ENCODE measurements at regions not wholly inside any gene's neighbourhood (a gene's known extent, or its start where the extent isn't known, plus 50 kb on each side); places are given as distances from the start of the nearest gene placed in this dataset.

DNA sequence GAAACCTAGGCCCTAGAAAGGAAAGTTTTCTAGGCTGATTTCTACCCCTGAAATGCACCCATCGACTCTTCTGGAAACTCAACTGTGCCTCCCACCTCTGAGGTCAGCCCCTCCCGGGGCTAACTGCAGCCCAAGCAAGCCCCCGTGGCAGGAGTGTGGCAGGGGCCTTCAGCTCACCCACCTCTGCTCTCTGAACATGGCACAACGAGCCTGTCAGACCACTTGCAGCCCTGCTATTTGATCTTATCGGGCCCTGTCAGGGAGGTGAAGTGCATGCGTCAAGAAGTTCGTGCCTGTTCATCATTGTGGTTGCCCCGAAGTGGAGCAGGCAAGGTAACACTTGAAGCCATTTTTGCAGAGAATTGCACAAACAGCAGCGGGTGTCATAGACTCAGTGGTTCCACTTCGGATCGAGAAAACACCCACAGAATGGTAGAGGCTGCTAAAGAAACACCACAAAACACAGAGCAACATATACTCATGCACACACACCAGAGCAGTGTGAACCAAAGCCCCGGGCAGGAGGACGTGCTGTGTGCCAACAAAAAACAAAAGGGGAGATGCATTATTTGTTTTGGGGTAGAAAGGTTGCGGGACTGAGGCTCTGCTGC is 262.7 kb downstream of the ETS1 start:
- TF ChIP-seq, protein P1, sequence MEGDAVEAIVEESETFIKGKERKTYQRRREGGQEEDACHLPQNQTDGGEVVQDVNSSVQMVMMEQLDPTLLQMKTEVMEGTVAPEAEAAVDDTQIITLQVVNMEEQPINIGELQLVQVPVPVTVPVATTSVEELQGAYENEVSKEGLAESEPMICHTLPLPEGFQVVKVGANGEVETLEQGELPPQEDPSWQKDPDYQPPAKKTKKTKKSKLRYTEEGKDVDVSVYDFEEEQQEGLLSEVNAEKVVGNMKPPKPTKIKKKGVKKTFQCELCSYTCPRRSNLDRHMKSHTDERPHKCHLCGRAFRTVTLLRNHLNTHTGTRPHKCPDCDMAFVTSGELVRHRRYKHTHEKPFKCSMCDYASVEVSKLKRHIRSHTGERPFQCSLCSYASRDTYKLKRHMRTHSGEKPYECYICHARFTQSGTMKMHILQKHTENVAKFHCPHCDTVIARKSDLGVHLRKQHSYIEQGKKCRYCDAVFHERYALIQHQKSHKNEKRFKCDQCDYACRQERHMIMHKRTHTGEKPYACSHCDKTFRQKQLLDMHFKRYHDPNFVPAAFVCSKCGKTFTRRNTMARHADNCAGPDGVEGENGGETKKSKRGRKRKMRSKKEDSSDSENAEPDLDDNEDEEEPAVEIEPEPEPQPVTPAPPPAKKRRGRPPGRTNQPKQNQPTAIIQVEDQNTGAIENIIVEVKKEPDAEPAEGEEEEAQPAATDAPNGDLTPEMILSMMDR (IDR thresholded peaks at IDR 0.05; ENCODE audit: low read depth, low read length, poor library complexity, severe bottlenecking): no peak
- no peak for TF ChIP-seq EZH2phosphoT487 (IDR thresholded peaks at IDR 0.05; ENCODE audit: borderline replicate concordance, low read length)
- H3K27ac ChIP-seq (ENCODE audit: low read depth, low read length): no peak overlapping the region
- H4K20me1 ChIP-seq (ENCODE audit: control insufficient read depth, insufficient read depth, low read depth, low read length): no peaks in the 10 kb centered on the region
- no peaks in the 10 kb centered on the region for H3F3A ChIP-seq (ENCODE audit: control insufficient read depth, insufficient read depth)
- H3K4me3 ChIP-seq (ENCODE audit: low read length): no peak overlapping the region
- no peaks in the 10 kb centered on the region for H3K9me3 ChIP-seq (ENCODE audit: control insufficient read depth, insufficient read depth, low read length)
- peaks cover 18% of the 10 kb centered on the region for H3K4me1 ChIP-seq (ENCODE audit: control insufficient read depth, low read length)
- no peaks in the 10 kb centered on the region for H3K27me3 ChIP-seq (ENCODE audit: control insufficient read depth, low read length)
- H3K4me2 ChIP-seq (ENCODE audit: low read length): no peak overlapping the region
- H3K36me3 ChIP-seq (ENCODE audit: control insufficient read depth, low read length): no peaks in the 10 kb centered on the region
- H3K79me2 ChIP-seq (ENCODE audit: control insufficient read depth, low read length): no peaks in the 10 kb centered on the region
- no peaks in the 10 kb centered on the region for H3K9me2 ChIP-seq (replicated peaks; ENCODE audit: control insufficient read depth, low read length)

DNA sequence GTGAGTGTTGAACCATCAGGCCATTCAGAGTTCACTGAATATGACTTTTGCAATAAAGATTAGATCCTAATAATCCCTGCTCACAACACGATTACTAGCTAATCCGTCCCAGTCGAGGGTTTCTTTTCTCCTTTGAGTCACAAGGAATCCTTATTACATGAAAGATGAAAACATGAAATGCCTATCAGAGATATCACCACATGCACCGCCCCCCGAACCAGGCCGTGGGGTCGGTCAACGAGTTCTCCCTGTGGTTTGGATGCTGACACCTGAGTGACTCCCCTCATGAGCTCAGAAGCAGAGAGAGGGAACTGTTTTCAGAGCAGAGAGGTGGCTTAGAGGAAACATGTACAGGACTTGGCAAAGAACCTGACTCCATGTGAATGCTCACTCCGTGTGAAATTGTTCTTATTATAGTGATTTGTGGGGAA is 263.3 kb downstream of the ETS1 start:
- no peak overlapping the region for H3K27ac ChIP-seq (ENCODE audit: low read depth, low read length)

DNA sequence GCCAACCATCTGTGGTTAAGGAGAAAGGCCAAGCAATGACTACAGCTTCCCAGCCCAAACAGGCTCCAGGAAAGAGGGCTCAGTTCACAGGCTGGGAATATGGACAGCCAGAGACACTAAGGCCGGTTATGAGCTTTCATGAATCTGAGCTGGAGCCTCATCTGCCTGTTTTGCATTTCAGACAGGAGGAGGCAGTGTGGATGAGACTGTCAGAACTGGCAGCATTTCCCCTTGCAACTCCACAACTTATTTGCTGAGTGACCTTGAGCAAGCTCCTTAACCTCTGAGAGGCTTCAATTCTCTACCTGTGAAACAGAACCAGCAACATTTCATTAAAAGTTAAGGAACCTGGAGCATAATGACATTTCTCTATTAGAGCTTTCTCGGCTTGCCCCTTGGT is 264.0 kb downstream of the ETS1 start:
- no peak overlapping the region for H3K27ac ChIP-seq (ENCODE audit: low read depth, low read length)
- no peaks in the 10 kb centered on the region for H3K79me2 ChIP-seq (ENCODE audit: control insufficient read depth, low read length)
- no peaks in the 10 kb centered on the region for H3K9me3 ChIP-seq (ENCODE audit: control insufficient read depth, insufficient read depth, low read length)
- no peak for TF ChIP-seq EZH2phosphoT487 (IDR thresholded peaks at IDR 0.05; ENCODE audit: borderline replicate concordance, low read length)
- TF ChIP-seq, protein P1 (IDR thresholded peaks at IDR 0.05; ENCODE audit: low read depth, low read length, poor library complexity, severe bottlenecking): peak; percentile 56
- no peak overlapping the region for H3K4me2 ChIP-seq (ENCODE audit: low read length)
- H3K27me3 ChIP-seq (ENCODE audit: control insufficient read depth, low read length): no peaks in the 10 kb centered on the region
- no peak overlapping the region for H3K4me3 ChIP-seq (ENCODE audit: low read length)
- no peaks in the 10 kb centered on the region for H3K36me3 ChIP-seq (ENCODE audit: control insufficient read depth, low read length)
- peaks cover 18% of the 10 kb centered on the region for H3K4me1 ChIP-seq (ENCODE audit: control insufficient read depth, low read length)
- no peaks in the 10 kb centered on the region for H3F3A ChIP-seq (ENCODE audit: control insufficient read depth, insufficient read depth)
- H4K20me1 ChIP-seq (ENCODE audit: control insufficient read depth, insufficient read depth, low read depth, low read length): no peaks in the 10 kb centered on the region
- H3K9me2 ChIP-seq (replicated peaks; ENCODE audit: control insufficient read depth, low read length): no peaks in the 10 kb centered on the region

More for the DNA sequence above, 263.3 kb downstream of the ETS1 start:
- H3F3A ChIP-seq (ENCODE audit: control insufficient read depth, insufficient read depth): no peaks in the 10 kb centered on the region
- no peaks in the 10 kb centered on the region for H3K9me3 ChIP-seq (ENCODE audit: control insufficient read depth, insufficient read depth, low read length)
- peaks cover 16% of the 10 kb centered on the region for H3K4me1 ChIP-seq (ENCODE audit: control insufficient read depth, low read length)
- H4K20me1 ChIP-seq (ENCODE audit: control insufficient read depth, insufficient read depth, low read depth, low read length): no peaks in the 10 kb centered on the region
- H3K27me3 ChIP-seq (ENCODE audit: control insufficient read depth, low read length): no peaks in the 10 kb centered on the region
- H3K4me2 ChIP-seq (ENCODE audit: low read length): no peak overlapping the region
- H3K36me3 ChIP-seq (ENCODE audit: control insufficient read depth, low read length): no peaks in the 10 kb centered on the region
- H3K4me3 ChIP-seq (ENCODE audit: low read length): no peak overlapping the region
- no peak for TF ChIP-seq EZH2phosphoT487 (IDR thresholded peaks at IDR 0.05; ENCODE audit: borderline replicate concordance, low read length)
- TF ChIP-seq, protein P1 (IDR thresholded peaks at IDR 0.05; ENCODE audit: low read depth, low read length, poor library complexity, severe bottlenecking): no peak
- no peaks in the 10 kb centered on the region for H3K9me2 ChIP-seq (replicated peaks; ENCODE audit: control insufficient read depth, low read length)
- H3K79me2 ChIP-seq (ENCODE audit: control insufficient read depth, low read length): no peaks in the 10 kb centered on the region

All from DOHH2 (cell line).